GM18873 (cell line): ENCODE measurements at regions not wholly inside any gene's neighbourhood (a gene's known extent, or its start where the extent isn't known, plus 50 kb on each side); places are given as distances from the start of the nearest gene placed in this dataset.

ENCODE experiments used
- ATAC-seq: cut with Tn5 transposase; IDR thresholded peaks from one replicate; pipeline ENCODE4 v1.9.1; 2021; ENCODE audit warnings: mild to moderate bottlenecking, moderate library complexity, moderate number of reproducible peaks; ENCODE audit not compliant: unreplicated experiment, low FRiP score

DNA sequence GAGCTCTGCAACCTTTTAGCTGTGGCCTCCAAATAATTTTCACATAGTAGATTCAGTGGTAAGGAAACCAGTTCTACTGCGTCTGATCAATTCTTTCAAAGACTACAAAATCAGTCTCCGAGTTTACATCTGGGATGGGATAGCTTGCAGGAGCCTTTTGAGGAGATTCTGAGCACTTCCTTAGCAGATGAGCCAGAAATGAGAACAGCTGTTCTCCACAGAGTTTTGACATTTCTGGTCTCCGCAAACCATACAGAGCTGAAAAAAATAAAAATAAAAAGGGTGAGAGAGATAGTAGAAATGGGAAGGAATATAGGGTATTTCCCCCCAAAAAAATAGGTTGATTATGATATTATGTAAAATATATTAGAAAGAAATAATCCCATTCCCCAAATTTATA is 119.3 kb downstream of the LYPLAL1 start:
- ATAC-seq, result no peak

DNA sequence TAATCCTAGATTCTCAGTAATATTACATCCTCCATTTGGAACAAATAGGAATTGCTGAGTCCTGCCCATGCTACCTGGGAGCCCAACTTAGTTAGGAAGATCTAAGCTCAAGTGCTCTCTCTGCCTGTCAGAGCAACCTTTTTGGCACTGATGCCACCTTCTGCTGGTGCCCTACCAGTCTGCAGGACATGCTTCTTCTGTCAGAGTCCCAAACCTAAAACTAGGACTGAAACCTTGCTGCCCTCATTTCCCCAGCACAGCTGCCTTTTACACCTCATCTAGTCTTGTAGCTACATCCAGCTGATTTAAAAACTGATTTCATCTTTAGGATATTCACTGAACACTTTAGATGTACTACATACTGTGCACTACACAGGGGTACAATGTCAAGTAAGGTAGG is 118.7 kb downstream of the LYPLAL1 start:
- no peak for ATAC-seq

DNA sequence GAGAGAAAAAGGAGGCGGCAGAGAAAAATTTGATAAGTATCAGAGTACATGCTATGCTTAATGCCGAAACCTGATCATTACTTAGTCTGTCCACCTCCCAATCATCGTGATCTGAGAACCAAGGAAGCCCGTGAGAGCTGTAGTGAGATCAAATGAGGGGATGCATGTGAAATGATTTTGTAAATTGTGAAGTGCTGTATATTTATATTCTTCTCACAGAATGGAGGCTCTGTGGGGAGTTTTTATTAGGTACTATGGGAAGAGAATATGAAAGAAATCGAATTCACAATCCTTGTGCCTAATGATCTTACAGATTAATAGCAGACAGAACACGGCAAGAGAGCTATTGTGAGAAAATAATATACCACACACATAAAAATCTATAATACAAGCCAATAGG is 115.5 kb downstream of the LYPLAL1 start:
- ATAC-seq, result no peak

DNA sequence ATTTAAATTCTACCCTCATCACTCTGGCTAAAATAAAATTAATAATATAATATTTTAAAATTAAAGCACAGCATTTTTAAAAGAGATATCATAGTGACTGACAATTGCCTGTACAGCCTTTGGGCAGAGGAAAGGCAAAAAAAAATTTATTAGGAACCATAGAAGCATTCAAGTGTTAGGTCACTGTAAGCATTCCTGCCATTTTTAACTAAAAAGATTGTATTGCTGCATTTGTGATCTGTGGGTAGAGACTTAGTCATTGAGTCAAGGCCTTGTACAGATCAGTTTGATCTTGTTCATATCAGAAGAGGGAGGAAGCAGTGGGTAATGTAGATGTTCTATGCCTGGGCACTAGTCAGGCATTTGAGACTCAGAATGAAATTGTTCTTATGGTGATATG is 109.9 kb downstream of the LYPLAL1 start:
- ATAC-seq, result no peak

DNA sequence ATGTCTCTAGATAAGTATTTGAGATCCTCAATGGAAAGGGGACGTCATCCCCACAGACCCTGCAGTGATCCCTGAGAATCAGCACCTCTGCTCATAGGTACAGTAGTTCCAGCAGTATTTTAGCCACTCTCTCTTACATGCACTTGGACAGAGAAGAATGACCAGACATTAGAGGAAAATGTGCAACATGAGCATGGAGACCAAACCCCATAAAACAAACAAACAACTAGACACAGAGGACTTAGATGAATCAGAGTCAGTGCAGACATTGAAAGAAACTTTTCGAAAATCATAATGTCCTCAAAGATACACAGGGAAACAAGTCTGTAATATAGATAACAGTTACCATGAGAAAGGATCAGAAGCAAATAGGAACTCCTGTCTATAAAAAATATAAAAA is 108.2 kb downstream of the LYPLAL1 start:
- ATAC-seq, result no peak

DNA sequence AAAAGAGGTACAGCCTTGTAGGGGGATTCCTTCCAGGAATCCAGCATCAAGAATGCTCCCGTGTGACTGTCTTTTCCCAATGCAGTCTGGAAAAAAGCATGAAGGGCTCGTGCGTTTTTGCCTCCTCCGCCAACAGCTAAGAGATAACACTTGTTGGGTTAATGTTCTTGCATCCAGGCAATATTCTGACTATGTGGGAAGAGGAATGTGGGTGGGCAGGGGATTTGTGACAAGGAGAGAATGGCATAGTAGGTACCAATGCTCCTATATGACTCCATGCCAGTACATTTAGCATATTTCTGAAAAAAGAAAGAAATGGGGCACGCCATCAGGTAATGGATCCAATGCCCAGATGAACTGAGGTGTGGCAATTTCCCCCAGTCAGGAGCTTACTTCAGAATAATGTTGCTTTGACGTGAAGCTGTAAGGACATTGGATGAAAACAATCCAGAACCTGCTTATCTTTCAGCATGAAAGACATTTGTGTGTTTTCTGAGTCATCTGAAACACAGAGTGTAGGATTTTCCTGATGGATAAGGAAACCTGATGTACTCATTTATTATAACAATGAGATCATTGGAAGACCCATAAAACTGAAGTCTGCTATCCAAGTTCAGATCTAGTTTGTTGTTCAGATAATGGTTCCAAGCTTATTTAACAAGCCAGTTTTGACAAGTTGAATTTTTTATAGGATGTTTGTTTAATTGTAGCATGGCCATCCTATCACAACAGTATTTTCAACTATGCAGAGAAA is 105.5 kb downstream of the LYPLAL1 start:
- no peak for ATAC-seq

DNA sequence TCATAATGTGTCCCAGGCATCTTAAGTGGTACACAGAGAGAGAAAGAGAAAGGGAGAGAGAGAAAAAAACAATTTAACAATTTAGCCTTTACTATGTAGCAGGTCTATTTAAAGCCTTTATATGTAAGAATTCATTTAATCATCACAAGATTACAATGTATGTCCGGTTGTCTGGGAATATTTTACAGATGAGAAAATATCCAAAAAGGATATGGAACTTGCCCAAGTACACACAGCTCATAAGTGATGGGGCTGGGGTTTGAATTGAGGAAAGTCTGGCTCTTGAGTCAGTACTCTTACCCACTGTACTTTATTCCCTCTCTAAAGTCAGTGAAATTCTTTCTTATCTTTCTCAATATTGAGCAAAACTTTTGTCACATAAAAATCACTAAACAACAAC is 104.6 kb downstream of the LYPLAL1 start:
- ATAC-seq, result no peak

DNA sequence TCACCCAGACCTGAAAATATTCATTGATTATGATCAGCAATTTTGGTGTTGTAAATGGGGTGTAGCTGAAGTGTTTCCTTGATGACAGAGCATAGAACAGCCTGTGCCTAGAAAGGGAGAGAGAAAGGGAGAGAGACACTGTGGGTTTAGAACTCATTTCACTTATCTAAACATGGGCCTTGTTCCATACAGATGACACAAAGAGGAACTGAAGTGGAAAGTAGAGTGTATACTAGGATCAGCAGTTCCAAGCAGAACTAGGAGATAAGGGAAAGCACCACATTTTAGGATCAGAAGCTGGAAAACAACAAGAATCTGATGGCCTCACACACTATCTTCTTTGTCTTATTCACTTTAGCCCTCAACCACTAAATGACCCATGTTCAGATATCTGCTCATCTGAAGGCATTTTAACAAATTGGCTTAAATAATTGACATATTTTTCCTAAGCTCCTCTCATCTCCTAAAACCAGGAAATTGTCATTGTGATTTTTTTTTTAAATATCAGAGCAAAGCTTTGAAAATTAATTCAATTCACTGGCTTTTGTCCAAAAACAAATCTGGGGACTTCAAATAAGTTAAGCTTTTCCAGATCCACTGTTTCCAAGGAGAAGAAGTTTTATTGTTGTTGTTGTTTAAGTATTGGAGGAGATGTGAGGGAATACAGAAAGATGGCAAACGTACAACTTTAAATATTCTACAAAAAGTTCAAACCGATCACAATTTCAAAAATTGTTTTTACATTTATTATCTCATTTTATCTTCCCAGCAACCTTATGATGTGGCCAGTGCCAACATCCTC is 103.8 kb downstream of the LYPLAL1 start:
- ATAC-seq, result no peak

DNA sequence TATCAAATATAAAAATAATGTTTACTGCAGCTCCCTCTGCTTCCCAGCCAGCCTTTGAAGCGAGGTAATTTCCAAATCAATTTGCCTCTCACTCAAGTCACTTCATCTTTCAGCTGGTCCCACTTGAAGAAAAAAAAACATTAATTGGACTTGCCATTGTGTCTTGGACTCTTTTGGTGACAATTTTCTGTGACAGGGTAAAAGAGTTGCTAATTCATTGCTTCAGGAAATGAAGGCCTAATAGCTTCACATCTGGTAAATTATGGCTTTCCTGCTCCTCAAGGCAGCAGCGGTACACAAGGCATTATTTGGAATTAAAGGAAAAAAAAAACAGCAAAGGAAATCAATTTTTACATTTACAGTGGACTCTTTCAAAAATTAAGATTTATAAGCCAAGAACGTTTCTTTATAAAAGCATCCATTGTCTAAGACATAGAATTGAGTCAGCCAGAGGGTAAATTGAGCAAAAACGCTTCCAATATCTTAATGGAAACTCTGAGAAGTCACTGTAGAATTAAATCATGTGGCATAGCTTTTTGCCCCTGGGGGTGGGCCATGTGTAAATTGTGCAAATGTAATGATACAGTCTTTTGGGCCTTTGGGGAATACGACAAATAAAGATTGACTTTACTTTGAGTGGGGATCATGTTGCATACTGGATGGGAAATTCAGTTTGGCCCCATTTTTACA is 102.5 kb downstream of the LYPLAL1 start:
- ATAC-seq, result no peak

DNA sequence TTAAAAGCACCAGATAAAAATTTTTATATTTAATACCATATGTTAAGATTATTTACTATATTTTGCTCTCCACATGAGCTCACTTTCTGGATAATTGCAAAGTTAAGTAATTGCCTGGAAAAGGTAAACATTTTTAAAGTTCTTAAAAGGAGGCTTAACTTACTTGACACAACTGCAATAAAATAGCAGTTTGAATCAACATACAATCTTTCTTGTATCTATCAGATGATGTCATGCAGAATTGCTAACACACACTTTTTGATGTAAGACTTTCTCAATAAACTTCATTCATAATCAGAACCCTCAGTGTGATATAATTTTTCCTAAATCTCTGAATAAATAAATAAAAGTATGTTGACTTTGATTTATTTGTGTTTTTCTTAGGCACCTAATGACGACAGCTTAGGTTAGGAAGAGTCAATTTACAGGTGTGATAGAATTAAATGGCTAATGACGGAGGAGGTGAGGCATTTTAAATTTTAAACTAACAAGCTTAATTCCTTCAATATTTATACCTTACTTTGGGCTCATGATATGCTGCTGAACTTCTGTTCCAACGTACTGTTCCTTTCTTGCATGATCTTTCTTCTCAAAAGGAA is 99.5 kb downstream of the LYPLAL1 start:
- ATAC-seq, result no peak

DNA sequence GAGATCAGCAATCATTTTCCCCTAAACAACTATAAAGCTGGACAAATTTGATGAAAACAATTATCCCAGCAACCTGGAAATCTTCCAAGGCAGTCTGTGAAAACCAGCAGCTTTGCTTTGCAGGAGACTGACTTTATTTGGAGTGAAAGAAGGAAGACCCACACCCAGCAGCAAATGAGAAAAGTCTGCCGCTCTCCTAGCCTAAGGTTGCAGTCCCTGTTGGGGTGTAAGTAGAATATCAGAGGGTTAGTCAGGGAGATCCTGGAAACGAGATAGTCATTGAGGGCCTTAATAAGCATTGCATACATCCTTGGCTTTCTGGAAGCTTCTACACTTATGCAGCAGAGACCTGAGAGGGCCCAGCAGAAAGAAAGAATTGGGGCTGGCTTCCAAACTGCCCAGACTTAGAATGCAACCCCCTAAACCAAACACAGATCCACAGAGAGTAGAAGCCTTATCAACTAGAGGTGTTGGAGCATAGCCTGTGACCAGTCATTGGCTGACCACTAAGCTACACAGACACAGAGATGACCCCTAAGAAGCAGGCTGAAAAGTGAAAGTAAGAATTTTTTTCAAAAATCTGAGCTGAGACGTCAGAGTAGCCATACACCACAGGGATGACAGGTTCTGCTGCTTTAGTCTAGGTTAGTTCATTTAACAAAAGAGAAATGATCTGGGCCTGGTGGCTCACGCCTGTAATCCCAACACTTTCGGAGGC is 98.3 kb downstream of the LYPLAL1 start:
- no peak for ATAC-seq

DNA sequence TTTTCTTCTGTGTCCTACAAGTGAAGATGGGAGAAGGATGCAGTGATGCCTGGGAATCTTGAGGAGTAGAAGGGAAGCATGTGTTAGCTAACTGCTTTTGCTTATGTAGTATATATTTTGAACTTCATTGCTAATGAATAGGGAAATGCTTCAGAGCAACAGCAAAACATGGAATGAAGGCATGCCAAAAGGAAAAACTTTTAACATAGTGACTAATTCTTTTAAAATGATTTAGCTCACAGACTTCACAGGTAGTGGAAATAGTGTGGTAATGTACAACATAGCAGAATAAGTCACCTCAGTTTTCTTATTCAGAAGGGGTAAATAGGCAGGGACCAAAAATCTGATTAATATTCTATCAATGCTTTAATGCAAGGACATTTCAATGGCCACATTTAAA is 95.5 kb downstream of the LYPLAL1 start:
- ATAC-seq, result no peak

DNA sequence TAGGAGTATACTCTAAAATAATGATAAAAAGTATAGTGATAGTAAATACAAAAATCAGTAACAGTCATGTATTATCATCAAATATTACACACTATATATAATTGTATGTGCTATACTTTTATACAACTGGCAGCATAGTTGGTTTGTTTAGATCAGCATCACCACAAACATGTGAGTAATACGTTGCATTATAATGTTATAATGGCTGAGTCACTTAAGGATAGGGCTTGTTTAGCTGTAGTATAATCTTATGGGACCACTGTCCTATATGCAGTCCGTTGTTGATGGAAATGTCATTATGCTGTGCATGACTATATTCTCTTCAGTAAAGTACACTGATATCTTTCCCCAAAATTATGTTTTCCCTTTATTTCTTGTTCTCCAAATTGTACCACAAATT is 92.8 kb downstream of the LYPLAL1 start:
- no peak for ATAC-seq

DNA sequence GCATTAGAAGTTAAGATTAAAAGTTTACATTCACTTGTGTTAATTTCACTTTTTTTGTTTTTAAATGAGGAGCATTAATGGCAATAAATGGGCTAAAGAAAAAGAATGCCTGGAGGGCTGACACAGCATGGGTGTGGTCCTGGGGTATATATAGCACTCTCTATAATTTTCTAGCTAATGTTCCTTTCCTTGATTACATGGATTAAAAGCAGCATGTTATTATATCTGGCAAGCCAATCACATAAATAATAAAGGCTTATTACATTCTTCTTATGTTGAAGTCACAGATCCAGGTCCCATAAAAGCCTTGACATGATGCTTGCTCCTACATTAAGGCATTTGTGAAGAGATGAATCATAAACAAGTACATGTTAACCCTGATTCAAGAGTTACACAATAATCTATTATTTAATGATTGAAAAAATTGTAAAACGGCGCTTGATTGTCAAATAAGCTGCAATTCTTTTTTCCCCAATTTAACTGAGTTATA is 91.4 kb downstream of the LYPLAL1 start:
- no peak for ATAC-seq

DNA sequence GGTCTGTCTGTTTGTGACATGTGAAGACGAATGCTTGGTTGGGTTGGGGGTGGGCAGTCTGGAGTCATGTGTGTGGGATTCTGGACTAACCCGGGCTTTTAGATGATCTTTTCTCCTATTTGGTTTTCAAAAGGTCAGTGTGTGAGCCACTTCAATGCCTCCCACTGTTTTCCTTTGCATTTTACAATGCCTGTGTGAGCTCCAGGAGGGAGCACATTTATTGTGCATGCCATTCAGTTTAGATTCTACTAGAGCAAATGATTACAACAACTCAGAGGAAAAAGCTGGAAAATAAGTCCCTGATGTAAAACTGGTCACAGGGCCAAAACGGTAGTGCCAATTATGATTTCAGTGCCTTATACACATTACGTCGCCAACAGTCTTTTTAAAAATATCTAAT is 90.9 kb downstream of the LYPLAL1 start:
- no peak for ATAC-seq
